GM23338 (cell line): ENCODE measurements at regions not wholly inside any gene's neighbourhood (a gene's known extent, or its start where the extent isn't known, plus 50 kb on each side); places are given as distances from the start of the nearest gene placed in this dataset.
A peak's percentile ranks its signal among the peaks of the same experiment; 100 is the strongest.

Experiments
- ATAC-seq: fragments of 200-7000 bp; cut with Tn5 transposase; 3 replicates; pipeline ENCODE4 v1.9.1; 2020
- DNase-seq: peaks from one replicate; pipeline ENCODE4 v3.0.0-alpha.2; 2015; ENCODE audit warnings: low spot score
- H2AFZ ChIP-seq: fragments of 200-600 bp; sonication (generic); 2 replicates; pipeline ENCODE4 v1.8.0; 2016; ENCODE audit warnings: antibody characterized with exemption, mild to moderate bottlenecking, moderate library complexity
- H3F3A ChIP-seq: fragments of 200-600 bp; sonication (generic); replicated peaks from 2 replicates; pipeline ENCODE4 v1.8.0; 2017; ENCODE audit warnings: antibody characterized with exemption, mixed run types, low read depth
- H3K27ac ChIP-seq: fragments of 200-600 bp; sonication (generic); 2 replicates; pipeline ENCODE4 v1.6.1; 2016; ENCODE audit warnings: low read depth
- H3K27me3 ChIP-seq: fragments of 200-600 bp; sonication (generic); 2 replicates; pipeline ENCODE4 v1.8.0; 2016; ENCODE audit warnings: mild to moderate bottlenecking, mixed run types, moderate library complexity; ENCODE audit not compliant: insufficient read depth
- H3K36me3 ChIP-seq: fragments of 200-600 bp; sonication (generic); 2 replicates; pipeline ENCODE4 v1.8.0; 2016; ENCODE audit warnings: mild to moderate bottlenecking; ENCODE audit not compliant: insufficient read depth
- H3K4me1 ChIP-seq: fragments of 200-600 bp; sonication (generic); 2 replicates; pipeline ENCODE4 v1.8.0; 2016; ENCODE audit warnings: mild to moderate bottlenecking, moderate library complexity; ENCODE audit not compliant: insufficient read depth
- H3K4me2 ChIP-seq: fragments of 200-600 bp; sonication (generic); 2 replicates; pipeline ENCODE4 v1.7.1; 2017; ENCODE audit warnings: mixed run types
- H3K4me3 ChIP-seq: fragments of 200-600 bp; sonication (generic); 2 replicates; pipeline ENCODE4 v1.6.1; 2016; ENCODE audit warnings: mixed run types
- H3K79me2 ChIP-seq: fragments of 200-600 bp; sonication (generic); replicated peaks from 2 replicates; pipeline ENCODE4 v1.8.0; 2017; ENCODE audit warnings: mild to moderate bottlenecking; ENCODE audit not compliant: insufficient read depth
- H3K9me2 ChIP-seq: fragments of 200-600 bp; sonication (generic); 2 replicates; pipeline ENCODE4 v1.8.0; 2017; ENCODE audit not compliant: insufficient read depth
- H4K20me1 ChIP-seq: fragments of 200-600 bp; sonication (generic); replicated peaks from 2 replicates; pipeline ENCODE4 v1.8.0; 2017; ENCODE audit warnings: mild to moderate bottlenecking; ENCODE audit not compliant: insufficient read depth
- H3K27ac Mint-ChIP-seq: 2 replicates; pipeline ENCODE4 v1.8.0; 2020; ENCODE audit warnings: inconsistent platforms, mild to moderate bottlenecking, moderate library complexity, mixed read lengths
- H3K27me3 Mint-ChIP-seq: 3 replicates; pipeline ENCODE4 v1.8.0; 2022; ENCODE audit warnings: low read depth, mild to moderate bottlenecking, moderate library complexity, mixed read lengths, inconsistent platforms; ENCODE audit not compliant: insufficient read depth, poor library complexity
- H3K36me3 Mint-ChIP-seq: 3 replicates; pipeline ENCODE4 v1.8.0; 2021; ENCODE audit warnings: low read depth, mild to moderate bottlenecking, inconsistent platforms, moderate library complexity, mixed read lengths
- H3K4me1 Mint-ChIP-seq: 3 replicates; pipeline ENCODE4 v1.8.0; 2020; ENCODE audit warnings: mild to moderate bottlenecking, inconsistent platforms, mixed read lengths
- H3K4me3 Mint-ChIP-seq: 3 replicates; pipeline ENCODE4 v1.8.0; 2021; ENCODE audit warnings: moderate library complexity, mild to moderate bottlenecking, inconsistent platforms, mixed read lengths
- H3K9me3 Mint-ChIP-seq: 3 replicates; pipeline ENCODE4 v1.8.0; 2020; ENCODE audit warnings: moderate library complexity, mild to moderate bottlenecking, inconsistent platforms, mixed read lengths
- CREB1 ChIP-seq: fragments of 250-450 bp; sonication (Bioruptor Pico); IDR thresholded peaks from 2 replicates; pipeline ENCODE4 v1.5.0; 2020; ENCODE audit warnings: low read depth, mild to moderate bottlenecking, moderate library complexity
- ETS1 ChIP-seq: IDR thresholded peaks from 2 replicates; pipeline ENCODE4 v1.6.1; 2016; ENCODE audit warnings: antibody characterized with exemption
- EZH2 ChIP-seq: fragments of 200-600 bp; sonication (generic); IDR thresholded peaks from one replicate; pipeline ENCODE4 v1.8.0; 2017; ENCODE audit warnings: antibody characterized with exemption, mild to moderate bottlenecking, low read depth; ENCODE audit not compliant: unreplicated experiment
- EZH2phosphoT487 ChIP-seq: fragments of 200-600 bp; sonication (generic); IDR thresholded peaks from one replicate; pipeline ENCODE4 v1.8.1; 2018; ENCODE audit warnings: antibody characterized with exemption; ENCODE audit not compliant: unreplicated experiment
- JUNB ChIP-seq: IDR thresholded peaks from one replicate; pipeline ENCODE4 v1.6.1; 2016; ENCODE audit warnings: antibody characterized with exemption; ENCODE audit not compliant: unreplicated experiment
- NANOG ChIP-seq: IDR thresholded peaks from 2 replicates; pipeline ENCODE4 v1.6.1; 2016; ENCODE audit warnings: antibody characterized with exemption, borderline replicate concordance
- POLR2AphosphoS5 ChIP-seq: IDR thresholded peaks from 2 replicates; pipeline ENCODE4 v1.6.1; 2016; ENCODE audit warnings: antibody characterized with exemption, low read depth
- REST ChIP-seq: IDR thresholded peaks from one replicate; pipeline ENCODE4 v1.6.1; 2018; ENCODE audit warnings: antibody characterized with exemption; ENCODE audit not compliant: unreplicated experiment
- STAT1 ChIP-seq: IDR thresholded peaks from one replicate; pipeline ENCODE4 v1.6.1; 2016; ENCODE audit warnings: antibody characterized with exemption; ENCODE audit not compliant: unreplicated experiment
- ZNF114 ChIP-seq: fragments of 250-450 bp; sonication (Bioruptor Pico); IDR thresholded peaks from 2 replicates; pipeline ENCODE4 v1.5.0; 2020; ENCODE audit warnings: mild to moderate bottlenecking, moderate library complexity
- ZNF331 ChIP-seq: fragments of 250-450 bp; sonication (Bioruptor Pico); IDR thresholded peaks from 2 replicates; pipeline ENCODE4 v1.5.0; 2020; ENCODE audit warnings: low read depth, mild to moderate bottlenecking, moderate library complexity
- TF ChIP-seq, protein P1 (sequence below): fragments of 250-450 bp; sonication (Bioruptor Pico); IDR thresholded peaks from 2 replicates; pipeline ENCODE4 v1.5.0; 2020; ENCODE audit warnings: mild to moderate bottlenecking, moderate library complexity
- TF ChIP-seq, protein P2 (sequence below), 2 experiments: fragments of 200-600 bp in 1 of 2; sonication (generic) in 1 of 2; conservative IDR thresholded peaks; 2 replicates each; pipeline versions ENCODE4 v1.5.1 to v1.6.1; 2016 to 2017; ENCODE audit warnings: antibody characterized with exemption in 2 of 2, low read depth in 2 of 2, mild to moderate bottlenecking in 2 of 2, moderate library complexity in 1 of 2

- peaks cover 9% of the 10 kb centered on the region for H3K36me3 Mint-ChIP-seq
- H3K9me3 Mint-ChIP-seq: peaks cover 8% of the 10 kb centered on the region; the same call in 1 of the 3 replicates
- no peak overlapping the region for H3K27ac ChIP-seq
- no peak overlapping the region for H3K4me2 ChIP-seq
- peaks cover 13% of the 10 kb centered on the region for H3K27me3 Mint-ChIP-seq
- no peaks in the 10 kb centered on the region for H3K9me2 ChIP-seq
- H3F3A ChIP-seq: peaks cover 16% of the 10 kb centered on the region; the same call in 1 of the 2 replicates
- no peaks in the 10 kb centered on the region for H3K27me3 ChIP-seq
- H3K4me3 ChIP-seq: no peak overlapping the region
- H3K27ac Mint-ChIP-seq: no peak overlapping the region; the same call in 1 of the 2 replicates
- peaks cover 53% of the 10 kb centered on the region for H3K4me1 Mint-ChIP-seq
- H2AFZ ChIP-seq: no peak overlapping the region
- H3K79me2 ChIP-seq: no peaks in the 10 kb centered on the region
- no peak for TF ChIP-seq NANOG
- no peak for TF ChIP-seq STAT1
- TF ChIP-seq, protein P1, sequence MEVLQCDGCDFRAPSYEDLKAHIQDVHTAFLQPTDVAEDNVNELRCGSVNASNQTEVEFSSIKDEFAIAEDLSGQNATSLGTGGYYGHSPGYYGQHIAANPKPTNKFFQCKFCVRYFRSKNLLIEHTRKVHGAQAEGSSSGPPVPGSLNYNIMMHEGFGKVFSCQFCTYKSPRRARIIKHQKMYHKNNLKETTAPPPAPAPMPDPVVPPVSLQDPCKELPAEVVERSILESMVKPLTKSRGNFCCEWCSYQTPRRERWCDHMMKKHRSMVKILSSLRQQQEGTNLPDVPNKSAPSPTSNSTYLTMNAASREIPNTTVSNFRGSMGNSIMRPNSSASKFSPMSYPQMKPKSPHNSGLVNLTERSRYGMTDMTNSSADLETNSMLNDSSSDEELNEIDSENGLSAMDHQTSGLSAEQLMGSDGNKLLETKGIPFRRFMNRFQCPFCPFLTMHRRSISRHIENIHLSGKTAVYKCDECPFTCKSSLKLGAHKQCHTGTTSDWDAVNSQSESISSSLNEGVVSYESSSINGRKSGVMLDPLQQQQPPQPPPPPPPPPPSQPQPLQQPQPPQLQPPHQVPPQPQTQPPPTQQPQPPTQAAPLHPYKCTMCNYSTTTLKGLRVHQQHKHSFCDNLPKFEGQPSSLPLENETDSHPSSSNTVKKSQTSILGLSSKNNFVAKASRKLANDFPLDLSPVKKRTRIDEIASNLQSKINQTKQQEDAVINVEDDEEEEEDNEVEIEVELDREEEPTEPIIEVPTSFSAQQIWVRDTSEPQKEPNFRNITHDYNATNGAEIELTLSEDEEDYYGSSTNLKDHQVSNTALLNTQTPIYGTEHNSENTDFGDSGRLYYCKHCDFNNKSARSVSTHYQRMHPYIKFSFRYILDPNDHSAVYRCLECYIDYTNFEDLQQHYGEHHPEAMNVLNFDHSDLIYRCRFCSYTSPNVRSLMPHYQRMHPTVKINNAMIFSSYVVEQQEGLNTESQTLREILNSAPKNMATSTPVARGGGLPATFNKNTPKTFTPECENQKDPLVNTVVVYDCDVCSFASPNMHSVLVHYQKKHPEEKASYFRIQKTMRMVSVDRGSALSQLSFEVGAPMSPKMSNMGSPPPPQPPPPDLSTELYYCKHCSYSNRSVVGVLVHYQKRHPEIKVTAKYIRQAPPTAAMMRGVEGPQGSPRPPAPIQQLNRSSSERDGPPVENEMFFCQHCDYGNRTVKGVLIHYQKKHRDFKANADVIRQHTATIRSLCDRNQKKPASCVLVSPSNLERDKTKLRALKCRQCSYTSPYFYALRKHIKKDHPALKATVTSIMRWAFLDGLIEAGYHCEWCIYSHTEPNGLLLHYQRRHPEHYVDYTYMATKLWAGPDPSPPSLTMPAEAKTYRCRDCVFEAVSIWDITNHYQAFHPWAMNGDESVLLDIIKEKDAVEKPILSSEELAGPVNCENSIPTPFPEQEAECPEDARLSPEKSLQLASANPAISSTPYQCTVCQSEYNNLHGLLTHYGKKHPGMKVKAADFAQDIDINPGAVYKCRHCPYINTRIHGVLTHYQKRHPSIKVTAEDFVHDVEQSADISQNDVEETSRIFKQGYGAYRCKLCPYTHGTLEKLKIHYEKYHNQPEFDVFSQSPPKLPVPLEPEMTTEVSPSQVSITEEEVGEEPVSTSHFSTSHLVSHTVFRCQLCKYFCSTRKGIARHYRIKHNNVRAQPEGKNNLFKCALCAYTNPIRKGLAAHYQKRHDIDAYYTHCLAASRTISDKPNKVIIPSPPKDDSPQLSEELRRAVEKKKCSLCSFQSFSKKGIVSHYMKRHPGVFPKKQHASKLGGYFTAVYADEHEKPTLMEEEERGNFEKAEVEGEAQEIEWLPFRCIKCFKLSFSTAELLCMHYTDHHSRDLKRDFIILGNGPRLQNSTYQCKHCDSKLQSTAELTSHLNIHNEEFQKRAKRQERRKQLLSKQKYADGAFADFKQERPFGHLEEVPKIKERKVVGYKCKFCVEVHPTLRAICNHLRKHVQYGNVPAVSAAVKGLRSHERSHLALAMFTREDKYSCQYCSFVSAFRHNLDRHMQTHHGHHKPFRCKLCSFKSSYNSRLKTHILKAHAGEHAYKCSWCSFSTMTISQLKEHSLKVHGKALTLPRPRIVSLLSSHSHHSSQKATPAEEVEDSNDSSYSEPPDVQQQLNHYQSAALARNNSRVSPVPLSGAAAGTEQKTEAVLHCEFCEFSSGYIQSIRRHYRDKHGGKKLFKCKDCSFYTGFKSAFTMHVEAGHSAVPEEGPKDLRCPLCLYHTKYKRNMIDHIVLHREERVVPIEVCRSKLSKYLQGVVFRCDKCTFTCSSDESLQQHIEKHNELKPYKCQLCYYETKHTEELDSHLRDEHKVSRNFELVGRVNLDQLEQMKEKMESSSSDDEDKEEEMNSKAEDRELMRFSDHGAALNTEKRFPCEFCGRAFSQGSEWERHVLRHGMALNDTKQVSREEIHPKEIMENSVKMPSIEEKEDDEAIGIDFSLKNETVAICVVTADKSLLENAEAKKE (CRISPR knock-in tag): no peak
- TF ChIP-seq EZH2: no peak
- no peak for TF ChIP-seq CREB1 (CRISPR knock-in tag)
- no peak for TF ChIP-seq POLR2AphosphoS5
- TF ChIP-seq ZNF331 (CRISPR knock-in tag): no peak
- no peak for TF ChIP-seq REST
- TF ChIP-seq ETS1: no peak
- TF ChIP-seq ZNF114 (CRISPR knock-in tag): no peak
- TF ChIP-seq, protein P2, sequence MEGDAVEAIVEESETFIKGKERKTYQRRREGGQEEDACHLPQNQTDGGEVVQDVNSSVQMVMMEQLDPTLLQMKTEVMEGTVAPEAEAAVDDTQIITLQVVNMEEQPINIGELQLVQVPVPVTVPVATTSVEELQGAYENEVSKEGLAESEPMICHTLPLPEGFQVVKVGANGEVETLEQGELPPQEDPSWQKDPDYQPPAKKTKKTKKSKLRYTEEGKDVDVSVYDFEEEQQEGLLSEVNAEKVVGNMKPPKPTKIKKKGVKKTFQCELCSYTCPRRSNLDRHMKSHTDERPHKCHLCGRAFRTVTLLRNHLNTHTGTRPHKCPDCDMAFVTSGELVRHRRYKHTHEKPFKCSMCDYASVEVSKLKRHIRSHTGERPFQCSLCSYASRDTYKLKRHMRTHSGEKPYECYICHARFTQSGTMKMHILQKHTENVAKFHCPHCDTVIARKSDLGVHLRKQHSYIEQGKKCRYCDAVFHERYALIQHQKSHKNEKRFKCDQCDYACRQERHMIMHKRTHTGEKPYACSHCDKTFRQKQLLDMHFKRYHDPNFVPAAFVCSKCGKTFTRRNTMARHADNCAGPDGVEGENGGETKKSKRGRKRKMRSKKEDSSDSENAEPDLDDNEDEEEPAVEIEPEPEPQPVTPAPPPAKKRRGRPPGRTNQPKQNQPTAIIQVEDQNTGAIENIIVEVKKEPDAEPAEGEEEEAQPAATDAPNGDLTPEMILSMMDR (conservative IDR thresholded peaks at IDR 0.05; ENCODE audit: low read depth in 2 of 2): no peak
- TF ChIP-seq JUNB: no peak
- no peak for TF ChIP-seq EZH2phosphoT487
- peak; percentile 65 for DNase-seq
- peak; percentile 87 for ATAC-seq
- H3K4me1 ChIP-seq: peaks cover 10% of the 10 kb centered on the region
- H3K36me3 ChIP-seq: no peaks in the 10 kb centered on the region
- H4K20me1 ChIP-seq: no peaks in the 10 kb centered on the region
- H3K4me3 Mint-ChIP-seq: no peak overlapping the region
Measured at GRCh38 chr16:85523602-85524364, 89.3 kb upstream of the GSE1 start.
